Activated naive CD4-positive, alpha-beta T cell (primary cell): ENCODE measurements at regions not wholly inside any gene's neighbourhood (a gene's known extent, or its start where the extent isn't known, plus 50 kb on each side); places are given as distances from the start of the nearest gene placed in this dataset.

Experiments
- DNase-seq, 4 experiments: peaks; one replicate each; lab custom pipeline; 2025; lab: John Stamatoyannopoulos, UW

DNA sequence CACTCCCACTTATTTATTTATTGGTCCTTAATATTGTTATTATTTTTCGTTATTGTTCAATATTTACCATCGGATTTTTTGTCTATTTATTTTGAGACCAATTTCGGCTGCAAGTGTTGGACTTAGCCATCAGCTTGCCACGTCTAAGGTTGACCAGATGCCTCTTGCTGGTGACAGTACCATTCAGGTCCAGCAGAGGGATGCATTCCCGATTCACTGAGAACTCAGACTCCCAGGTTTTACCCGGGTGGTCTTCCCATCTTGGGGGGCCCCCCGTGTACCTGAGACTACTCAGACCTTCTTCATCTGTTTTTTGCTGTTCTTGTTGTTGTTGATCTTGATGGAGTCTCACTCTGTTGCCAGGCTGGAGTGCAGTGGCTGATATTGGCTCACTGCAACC, 1435.2 kb downstream of the UQCRFS1 start:
- no peak for DNase-seq

DNA sequence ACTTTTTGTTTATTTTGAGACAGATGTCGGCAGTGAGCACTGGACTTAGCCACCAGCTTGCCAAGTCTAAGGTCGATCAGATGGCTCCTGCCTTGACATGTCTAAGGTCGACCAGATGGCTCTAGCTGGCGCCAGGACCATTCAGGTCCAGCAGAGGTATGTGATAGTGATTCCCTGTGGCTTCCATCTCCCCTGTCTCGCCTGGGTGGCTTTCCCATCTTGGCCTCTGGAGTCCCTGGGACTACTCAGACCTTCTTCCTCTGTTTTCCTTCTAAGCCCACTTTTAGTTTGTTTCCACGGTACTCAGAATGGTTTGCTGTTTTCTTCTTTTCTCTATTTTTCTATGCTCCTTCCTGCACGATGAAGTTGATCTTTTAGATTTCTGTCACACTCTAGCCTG, 1435.7 kb downstream of the UQCRFS1 start:
- no peak for DNase-seq

DNA sequence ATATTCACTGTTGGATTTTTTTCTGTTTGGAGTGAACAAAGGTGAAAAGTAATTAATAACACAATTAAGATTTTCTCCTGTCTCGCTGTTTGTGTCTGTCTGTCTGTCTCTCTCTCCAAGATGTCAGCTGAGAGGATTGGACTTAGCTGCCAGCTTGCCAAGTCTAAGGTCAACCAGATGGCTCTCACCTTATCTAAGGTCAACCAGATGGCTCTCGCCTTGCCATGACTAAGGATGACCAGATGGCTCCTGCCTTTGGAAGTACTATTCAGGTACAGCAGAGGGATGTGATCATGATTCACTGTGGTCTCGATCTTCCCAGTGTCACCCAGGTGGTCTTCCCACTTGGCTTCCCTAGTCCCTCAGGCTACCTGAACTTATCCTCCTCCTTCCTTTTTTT, 1436.4 kb downstream of the UQCRFS1 start:
- DNase-seq = no peak

DNA sequence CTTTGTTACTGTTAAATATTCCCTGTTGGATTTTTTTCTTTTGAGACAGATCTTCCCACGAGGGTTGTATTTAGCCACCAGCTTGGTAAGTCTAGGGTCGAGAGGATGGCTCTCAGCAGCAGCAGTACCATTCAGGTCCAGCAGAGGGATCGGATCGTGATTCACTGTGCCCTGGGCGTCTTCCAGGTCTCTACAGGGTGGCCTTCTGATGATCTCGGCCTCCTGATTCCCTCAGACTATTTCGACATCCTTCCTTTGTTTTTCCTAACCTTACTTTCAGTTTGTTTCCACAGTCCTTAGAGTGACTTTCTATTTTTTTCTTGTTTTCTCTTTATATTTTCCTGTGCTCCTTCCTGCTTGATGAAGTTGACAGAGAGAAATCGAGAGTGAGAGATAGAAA, 1436.9 kb downstream of the UQCRFS1 start:
- DNase-seq = no peak

DNA sequence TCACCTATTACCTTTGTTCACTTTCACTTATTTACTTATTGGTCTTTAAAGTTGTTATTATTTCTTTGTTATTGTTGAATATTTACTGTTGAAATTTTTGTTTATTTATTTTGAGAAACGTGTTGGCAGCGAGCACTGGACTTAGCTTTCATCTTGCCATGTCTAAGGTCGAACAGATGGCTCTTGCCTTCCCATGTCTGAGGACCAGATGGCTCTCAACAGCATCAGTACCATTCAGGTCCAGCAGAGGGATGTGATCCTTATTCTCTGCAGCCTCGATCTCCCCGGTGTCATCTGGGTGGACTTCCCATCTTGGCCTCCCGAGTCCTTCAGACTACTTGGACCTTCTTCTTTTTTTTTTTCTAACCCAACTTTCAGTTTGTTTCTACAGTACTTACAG, 1437.6 kb downstream of the UQCRFS1 start:
- no peak for DNase-seq

DNA sequence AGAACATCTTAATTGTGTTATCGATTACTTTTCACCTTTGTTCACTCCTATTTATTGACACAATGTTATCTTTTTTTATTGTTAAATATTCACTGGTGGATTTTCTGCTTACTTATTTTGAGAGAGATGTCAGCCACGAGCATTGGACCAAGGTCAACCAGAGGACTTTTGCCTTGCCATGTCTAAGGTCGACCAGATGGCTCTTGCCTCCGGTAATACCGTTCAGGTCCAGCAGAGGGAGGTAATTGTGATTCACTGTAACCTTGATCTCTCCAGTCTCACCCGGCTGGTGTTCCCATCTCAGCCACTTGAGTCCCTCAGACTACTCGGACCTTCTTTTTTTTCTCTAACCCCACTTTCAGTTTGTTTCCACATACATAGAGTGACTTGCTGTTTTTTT, 1438.1 kb downstream of the UQCRFS1 start:
- no peak for DNase-seq

DNA sequence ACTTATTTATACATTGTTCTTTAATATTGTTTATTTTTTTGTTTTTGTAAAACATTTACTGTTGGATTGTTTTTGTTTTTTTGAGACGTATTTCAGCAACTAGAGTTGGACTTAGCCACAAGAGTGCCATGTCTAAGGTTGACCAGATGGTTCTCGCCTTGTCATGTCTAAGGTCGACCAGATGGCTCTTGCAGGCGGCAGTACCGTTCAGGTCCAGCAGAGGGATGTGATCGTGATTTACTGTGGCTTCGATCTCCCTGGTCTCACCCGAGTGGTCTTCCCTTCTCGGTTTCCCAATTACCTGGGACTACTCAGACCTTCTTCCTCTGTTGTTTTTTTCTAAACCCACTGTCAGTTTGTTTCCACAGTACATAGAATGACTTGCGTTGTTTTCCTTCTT, 1438.6 kb downstream of the UQCRFS1 start:
- DNase-seq = no peak

DNA sequence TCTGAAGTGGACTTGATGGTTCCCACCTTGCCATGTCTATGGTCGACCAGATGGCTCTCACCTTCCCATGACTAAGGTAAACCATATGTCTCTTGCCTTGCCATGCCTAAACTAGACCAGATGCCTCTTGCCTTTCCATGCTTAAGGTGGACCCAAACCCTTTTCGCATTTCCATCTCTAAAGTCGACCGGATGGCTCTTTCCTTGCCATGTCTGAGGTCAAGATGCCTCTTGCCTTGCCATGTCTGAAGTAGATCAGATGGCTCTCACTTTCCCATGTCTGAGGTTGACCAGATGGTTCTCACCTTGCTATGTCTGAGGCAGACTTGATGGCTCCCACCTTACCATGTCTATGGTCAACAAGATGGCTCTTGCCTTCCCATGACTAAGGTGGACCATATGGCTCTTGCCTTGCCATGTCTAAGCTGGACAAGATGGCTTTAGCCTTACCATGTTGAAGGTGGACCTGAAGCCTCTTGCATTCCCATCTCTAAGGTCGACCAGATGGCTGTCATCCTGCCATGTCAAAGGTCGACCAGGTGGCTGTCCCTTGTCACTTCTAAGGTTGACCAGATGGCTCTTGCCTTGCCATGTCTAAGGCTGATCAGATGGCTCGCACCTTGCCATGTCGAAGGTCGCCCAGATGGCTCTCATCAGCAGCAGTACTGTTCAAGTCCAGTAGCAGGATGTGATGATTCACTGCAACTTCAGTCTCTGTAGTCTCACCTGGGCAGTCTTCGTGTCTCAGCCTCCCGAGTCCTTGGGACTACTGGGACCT, 1439.4 kb downstream of the UQCRFS1 start:
- no peak for DNase-seq

DNA sequence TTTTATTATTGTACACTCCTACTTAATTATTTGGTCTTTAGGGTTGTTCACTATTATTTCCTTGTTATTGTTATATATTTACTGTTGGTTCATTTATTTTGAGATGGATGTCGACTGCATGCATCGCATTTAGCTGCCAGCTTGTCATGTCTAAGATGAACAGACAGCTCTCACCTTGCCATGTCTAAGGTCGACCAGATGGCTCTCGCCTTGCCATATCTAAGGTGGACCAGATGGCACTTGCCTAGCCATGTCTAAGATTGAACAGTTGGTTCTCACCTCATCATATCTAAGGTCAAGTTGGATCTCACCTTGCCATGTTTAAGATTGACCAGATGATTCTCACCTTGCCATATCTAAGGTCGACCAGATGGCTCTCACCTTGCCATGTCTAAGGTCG, 1440.9 kb downstream of the UQCRFS1 start:
- no peak for DNase-seq

DNA sequence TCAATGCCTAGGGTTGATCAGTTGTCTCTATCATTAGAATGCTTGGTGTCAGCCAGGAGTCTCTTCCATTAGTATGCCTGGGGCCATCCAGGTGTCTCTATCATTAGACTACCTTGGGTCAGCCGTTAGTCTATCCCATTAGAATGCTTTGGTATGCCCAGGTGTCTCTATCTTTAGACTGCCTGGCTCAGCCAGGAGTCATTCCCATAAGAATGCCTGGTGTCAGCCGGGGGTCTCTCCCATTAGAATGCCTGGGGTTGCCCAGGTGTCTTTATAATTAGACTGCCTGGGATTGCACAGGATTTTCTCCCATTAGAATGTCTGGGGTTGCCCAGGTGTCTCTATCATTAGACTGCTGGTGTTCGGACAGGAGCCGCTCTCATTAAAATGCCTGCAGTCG, 1442.9 kb downstream of the UQCRFS1 start:
- DNase-seq = no peak

DNA sequence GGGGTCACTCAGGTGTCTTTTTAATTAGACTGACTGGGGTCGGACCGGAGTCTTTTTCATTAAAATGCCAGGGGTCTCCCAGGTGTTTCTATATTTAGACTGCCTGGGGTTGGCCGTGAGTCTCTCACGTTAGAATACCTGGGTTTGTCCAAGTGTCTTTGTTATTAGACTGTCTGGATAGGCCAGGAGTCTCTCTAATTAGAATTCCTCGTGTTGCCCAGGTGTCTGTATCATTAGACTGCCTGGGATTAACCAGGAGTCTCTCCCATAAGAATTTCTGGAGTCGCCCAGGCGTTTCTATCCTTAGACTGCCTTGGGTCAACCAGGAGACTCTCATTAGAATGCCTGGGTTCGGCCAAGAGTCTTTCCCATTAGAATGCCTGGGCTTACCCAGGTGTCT, 1445.7 kb downstream of the UQCRFS1 start:
- DNase-seq = no peak

DNA sequence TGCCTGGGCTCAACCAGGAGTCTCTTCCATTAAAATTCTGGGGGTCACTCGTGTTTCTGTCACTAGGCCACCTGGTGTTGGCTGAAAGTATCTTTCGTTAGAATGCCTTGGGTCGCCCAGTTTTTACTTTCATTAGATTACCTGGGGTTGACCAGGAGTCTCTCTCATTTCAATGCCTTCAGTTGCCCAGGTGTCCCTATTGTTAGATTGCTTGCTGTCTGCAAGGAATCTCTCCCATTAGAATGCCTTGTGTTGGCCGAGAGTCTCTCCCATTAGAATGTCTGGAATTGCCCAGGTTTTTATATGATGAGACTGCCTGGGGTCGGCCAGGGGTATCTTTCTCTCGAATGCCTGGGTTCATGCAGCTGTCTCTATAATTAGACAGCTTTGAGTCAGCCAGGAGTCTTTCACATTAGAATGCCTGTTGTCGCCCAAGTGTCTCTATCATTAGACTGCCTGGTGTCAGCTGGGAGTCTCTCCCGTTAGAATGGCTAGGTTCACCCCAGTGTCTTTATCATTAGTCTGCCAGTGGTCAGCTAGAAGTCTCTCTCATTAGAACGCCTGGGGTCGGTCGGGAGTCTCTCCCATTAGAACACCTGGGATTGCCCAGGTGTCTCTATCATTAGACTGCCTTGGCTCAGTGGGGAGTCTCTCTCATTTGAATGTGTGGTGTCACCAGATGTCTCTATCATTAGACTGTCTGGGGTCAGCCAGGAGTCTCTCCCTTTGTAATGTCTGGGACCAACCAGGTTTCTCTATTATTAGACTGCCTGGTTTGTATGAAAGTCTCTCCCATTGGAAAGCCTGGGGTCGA, 1446.8 kb downstream of the UQCRFS1 start:
- no peak for DNase-seq

DNA sequence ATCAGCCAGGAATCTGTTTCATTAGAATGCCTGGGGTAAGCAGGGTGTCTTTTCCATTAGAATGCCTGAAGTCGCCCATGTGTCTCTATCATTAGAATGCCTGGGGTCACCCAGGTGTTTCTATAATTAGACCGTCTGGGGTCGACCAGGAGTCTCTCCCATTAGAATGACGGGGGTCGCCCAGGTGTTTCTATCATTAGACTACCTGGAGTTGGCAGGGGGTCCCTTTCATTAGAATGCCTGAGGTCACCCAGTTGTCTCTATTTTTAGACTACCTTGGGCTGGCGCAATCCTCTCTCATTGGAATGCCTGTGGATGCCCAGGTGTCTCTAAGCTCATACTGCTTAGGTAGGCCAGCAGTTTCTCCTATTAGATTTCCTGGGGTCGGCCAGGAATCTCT, 1447.6 kb downstream of the UQCRFS1 start:
- DNase-seq = no peak

DNA sequence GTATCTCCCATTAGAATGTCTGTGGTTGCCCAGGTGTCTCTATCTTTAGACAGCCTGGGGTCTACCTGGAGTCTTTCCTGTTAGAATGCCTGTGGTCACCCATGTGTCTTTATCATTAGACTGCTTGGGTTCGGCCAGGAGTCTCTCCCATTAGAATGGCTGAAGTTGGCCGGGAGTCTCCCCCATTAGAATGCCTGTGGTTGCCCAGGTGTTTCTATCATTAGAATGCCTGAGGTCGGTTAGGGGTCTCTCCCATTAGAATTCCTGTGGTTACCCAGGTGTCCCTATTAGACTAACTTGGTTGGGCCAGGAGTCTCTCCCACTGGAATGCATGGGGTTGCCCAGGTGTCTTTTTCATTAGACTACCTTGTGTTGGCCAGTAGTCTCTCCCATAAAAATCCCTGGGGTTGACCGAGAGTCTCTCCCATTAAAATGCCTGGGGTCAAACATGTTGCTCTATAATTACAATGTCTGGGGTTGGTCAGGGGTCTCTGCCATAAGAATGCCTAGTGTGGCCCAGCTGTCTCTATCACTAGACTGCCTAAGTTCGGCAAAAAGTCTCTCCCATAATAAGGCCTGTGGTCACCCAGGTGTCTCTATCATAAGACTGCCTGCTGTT, 1448.7 kb downstream of the UQCRFS1 start:
- no peak for DNase-seq

DNA sequence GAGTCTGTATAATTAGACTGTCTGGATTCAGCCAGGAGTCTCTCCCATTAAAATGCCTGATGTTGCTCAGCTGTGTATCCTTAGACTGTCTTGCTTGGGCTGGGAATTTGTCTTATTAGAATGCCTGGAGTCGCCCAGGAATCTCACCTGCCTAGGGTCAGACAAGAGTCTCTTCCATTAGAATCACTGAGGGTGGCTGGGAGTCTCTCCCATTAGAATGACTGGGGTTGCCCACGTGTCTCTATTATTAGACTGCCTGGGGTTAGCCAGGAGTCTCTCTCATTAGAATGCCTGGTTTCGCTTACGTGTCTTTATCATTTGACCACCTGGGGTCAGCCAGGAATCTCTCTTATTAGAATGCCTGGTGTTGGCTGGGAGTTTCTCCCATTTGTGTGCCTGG, 1450.0 kb downstream of the UQCRFS1 start:
- no peak for DNase-seq

DNA sequence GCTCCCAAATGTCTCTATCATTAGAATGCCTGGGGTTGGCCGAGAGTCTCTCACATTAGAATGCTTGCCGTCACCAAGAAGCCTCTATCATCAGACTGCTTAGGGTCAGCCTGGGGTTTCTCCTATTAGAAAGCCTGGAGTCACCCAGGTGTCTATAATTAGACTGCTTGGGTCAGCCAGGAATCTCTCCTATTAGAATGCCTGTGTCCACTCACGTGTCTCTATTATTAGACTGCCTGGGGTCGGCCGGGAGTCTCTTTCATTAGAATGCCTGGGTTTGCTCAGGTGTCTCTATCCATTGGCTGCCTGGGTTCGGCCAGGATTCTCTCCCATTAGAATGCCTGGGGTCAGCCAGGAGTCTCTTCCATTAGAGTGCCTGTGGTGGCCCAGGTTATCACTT, 1453.1 kb downstream of the UQCRFS1 start:
- no peak for DNase-seq

DNA sequence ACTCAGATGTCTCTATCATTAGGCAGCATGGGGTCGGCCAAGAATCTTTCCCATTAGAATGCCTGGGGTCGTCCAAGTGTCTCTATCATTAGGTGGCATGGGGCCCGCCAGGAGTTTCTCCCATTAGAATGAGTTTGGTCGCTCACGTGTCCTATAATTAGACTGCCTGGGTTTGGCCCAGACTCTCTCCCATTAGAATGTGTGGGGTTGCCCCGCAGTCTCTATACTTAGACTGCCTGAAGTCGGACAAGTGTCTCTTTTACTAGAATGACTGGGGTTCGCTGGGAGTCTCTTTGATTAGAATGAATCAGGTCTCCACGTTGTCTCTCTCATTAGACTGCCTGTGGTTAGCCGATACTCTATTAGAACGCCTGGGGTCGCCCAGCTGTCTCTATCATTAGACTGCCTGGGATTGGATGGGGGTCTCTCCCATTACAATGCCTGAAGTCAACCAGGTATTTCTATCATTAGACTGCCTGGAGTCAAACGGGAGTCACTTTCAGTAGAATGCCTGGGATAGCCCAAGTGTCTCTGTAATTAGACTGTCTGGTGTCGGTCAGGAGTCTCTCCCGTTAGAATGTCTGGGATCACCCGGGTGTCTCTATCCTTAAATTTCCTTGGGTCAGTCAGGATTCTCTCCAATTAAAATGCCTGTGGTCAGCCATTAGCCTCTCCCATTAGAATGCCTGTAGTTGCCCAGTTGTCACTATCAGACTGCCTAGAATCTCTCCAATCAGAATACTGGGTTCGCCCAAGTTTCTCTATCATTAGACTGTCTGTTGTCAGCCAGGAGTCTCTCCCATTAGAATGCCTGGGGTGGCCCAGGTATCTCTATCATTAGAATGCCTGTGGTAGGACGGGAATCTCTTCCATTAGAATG, 1454.1 kb downstream of the UQCRFS1 start:
- no peak for DNase-seq

DNA sequence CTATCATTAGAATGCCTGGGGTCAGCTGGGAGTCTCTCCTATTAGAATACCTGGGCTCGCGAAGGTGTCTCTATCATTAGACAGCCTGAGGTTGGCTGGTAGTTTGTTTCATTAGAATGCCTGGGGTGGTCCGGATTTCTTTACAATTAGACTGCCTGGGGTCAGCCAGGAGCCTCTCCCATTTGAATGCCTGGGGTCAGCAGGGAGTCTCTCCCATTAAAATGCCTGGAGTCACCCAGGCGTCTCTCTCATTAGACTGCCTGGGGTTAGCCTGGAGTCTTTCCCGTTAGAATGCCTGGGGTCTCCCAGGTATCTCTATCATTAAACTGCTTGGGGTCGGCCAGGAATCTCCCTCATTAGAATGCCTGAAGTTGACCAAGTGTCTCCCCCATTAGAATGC, 1458.3 kb downstream of the UQCRFS1 start:
- DNase-seq = no peak

DNA sequence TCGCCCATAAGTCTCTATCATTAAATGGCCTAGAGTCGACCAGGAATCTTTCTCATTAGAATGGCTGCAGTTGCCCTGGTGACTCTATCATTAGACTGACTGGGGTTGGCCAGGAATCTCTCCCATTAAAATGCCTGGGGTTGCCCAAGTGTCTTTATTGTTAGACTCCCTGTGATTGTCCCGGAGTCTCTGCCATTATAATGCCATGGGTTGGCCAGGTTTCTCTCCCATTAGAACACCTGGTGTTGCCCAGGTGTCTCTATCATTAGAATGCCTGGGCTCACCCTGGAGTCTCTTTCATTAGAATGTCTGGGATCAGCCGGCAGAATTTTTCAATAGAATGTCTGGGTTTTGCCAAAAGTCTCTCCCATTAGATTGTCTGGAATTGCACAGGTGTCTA, 1459.3 kb downstream of the UQCRFS1 start:
- no peak for DNase-seq

DNA sequence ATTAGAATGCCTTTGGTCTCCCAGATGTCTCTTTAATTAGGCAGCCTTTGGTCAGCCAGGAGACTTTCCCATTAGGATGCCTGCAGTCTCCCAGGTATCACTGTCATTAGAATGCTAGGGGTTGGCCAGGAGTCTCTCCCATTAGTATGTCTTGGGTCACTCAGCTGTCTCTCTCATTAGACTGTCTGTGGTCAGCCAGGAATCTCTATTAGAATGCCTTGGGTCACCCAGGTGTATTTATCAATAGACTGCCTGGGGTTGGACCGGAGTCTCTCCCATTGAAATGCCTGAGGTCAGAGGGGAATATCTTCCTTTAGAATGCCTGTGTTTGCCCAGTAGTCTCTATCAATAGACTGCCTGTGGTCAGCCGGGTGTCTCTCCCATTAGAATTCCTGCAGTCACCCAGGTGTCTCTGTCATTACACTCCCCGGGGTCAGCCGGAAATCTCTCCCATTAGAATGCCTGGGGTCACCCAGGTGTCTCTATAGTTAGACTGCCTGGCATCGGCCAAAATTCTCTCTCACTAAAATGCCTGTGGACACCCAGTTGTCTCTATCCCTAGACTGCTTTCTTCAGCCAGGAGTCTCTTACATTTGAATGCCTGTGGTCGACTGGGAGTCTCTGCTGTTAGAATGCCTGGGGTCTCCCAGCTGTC, 1460.3 kb downstream of the UQCRFS1 start:
- no peak for DNase-seq

DNA sequence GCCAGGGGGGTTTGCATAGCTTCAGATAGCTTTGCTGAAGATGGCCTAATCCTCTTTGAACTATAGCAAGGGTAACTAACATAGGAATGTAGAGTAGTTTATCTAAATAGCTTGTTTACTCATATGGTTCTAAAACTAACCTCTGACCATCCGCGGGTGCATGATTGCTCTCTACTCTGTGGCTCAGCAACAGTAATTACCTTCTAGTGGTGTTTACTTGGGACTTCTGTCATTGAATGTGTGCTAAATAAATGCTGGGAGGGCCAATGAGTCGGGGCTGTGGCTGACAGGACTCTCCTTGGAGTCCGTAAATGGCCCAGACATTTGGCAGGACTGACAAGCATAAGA, 1461.9 kb downstream of the UQCRFS1 start:
- no peak for DNase-seq
